GM12801 (cell line): ENCODE measurements at regions not wholly inside any gene's neighbourhood (a gene's known extent, or its start where the extent isn't known, plus 50 kb on each side); places are given as distances from the start of the nearest gene placed in this dataset.

Experiments
- CTCF ChIP-seq: IDR thresholded peaks from one replicate; pipeline ENCODE4 v1.5.1; 2011; ENCODE audit warnings: control low read depth; ENCODE audit not compliant: insufficient read length; ENCODE audit errors: extremely low read depth

- no peak for TF ChIP-seq CTCF
These were observed 1319.3 kb downstream of the MAT2B start for GRCh38 chr5:164824671-164825070.

- TF ChIP-seq CTCF: no peak
These were observed 1327.1 kb downstream of the MAT2B start for GRCh38 chr5:164832516-164832915.

DNA sequence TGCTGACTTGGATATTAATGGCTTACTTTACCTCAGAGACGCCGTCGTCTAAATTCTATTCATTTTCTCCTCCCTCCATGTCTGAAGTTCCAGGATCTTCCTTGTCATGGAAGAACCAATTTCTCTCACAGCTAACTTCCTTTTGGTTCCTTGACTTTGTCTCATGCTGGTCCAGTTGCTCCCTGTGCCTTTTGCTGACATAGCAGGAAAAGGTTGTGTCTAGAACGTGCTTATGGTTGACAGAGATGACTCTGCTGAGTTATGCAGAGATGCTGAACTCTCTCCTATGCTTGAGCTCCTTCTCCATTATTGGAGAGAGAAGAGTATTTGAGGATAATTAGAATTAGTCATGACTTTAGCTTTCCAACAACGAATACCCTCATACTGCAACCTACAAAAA lies 1338.9 kb downstream of the MAT2B start:
- no peak for TF ChIP-seq CTCF

- TF ChIP-seq CTCF: no peak
These were observed 1355.5 kb downstream of the MAT2B start for GRCh38 chr5:164860896-164861295.

- no peak for TF ChIP-seq CTCF
These were observed 1356.2 kb downstream of the MAT2B start for GRCh38 chr5:164861610-164862009.

DNA sequence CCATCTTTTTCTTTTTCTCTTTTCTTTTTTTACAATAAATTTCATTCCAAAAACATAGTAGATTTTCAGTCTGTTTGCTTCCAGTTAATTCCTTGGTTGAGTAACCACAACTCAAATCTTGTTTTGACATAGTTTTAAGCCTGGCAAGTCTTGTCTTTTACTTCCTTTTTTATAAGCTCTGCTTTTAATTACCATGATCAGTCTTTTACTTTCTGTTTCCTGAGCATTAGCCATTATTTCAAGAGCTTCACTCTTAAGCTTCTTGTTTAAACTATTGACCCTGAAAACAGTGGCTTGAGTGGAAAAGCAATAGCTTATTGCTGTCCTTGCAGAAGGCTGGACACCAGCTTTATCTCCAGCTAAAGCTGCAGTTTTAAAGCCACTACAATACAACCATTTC lies 1363.3 kb downstream of the MAT2B start:
- TF ChIP-seq CTCF: no peak

GRCh38 chr5:164869325-164869724 lies 1363.9 kb downstream of the MAT2B start:
- no peak for TF ChIP-seq CTCF

DNA sequence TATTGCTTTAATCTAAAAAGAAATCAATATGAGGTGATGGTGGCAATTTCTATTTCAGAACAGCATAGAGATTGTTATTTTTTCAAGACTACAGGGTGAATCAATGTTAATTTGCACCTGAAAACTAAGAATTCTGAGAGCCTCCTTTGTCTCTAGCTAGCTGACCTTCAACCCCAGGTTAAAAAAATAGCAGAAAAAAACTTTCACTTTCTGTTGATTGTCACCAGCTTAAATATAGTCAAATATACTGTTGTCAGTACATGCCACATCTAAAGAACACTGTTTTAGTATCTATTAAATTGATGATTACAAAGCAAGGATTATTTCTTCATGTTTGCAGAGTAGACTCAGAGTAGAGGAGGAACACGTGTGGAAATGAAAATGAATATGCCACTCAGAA lies 1371.4 kb downstream of the MAT2B start:
- TF ChIP-seq CTCF: no peak
